ENCODE measurements at regions not wholly inside any gene's neighbourhood (a gene's known extent, or its start where the extent isn't known, plus 50 kb on each side); places are given as distances from the start of the nearest gene placed in this dataset.

- no peak for FAIRE-seq
- peaks cover 15% of the 10 kb centered on the region for H3K4me1 Mint-ChIP-seq (ENCODE audit: low read depth, unreplicated experiment)
- peak overlapping the region; percentile 97 for H3K27ac Mint-ChIP-seq (ENCODE audit: unreplicated experiment)
Measured at GRCh38 chr4:27463816-27464215, 603.2 kb downstream of the STIM2 start.

GRCh38 chr4:27467351-27467750 lies 606.7 kb downstream of the STIM2 start:
- Mint-ChIP-seq H3K4me3 (ENCODE audit: unreplicated experiment) (no peak overlapping the region), H3K4me1 (ENCODE audit: low read depth, unreplicated experiment) (peaks cover 13% of the 10 kb centered on the region)
- H2AFZ ChIP-seq (ENCODE audit: low read depth, low read length): no peak overlapping the region

More at GRCh38 chr4:27463816-27464215, 603.2 kb downstream of the STIM2 start:
- Histone ChIP-seq H3K9me3 (ENCODE audit: insufficient read depth, low read depth, low read length) (no peaks in the 10 kb centered on the region), H3K4me2 (ENCODE audit: low read length) (peak overlapping the region; percentile 66), H3K4me1 (ENCODE audit: insufficient read depth, low read length) (no peaks in the 10 kb centered on the region), H2AFZ (ENCODE audit: low read depth, low read length) (peak overlapping the region; percentile 19), H3K9ac (ENCODE audit: low read length) (peak overlapping the region; percentile 27), H3K27me3 (ENCODE audit: insufficient read depth, low read length) (no peaks in the 10 kb centered on the region), H3K79me2 (ENCODE audit: insufficient read depth, low read length) (no peaks in the 10 kb centered on the region), H3K27ac (ENCODE audit: low read depth, low read length) (peak overlapping the region; percentile 58), H4K20me1 (ENCODE audit: insufficient read depth, low read length) (no peaks in the 10 kb centered on the region), H3K36me3 (ENCODE audit: insufficient read depth, low read length) (no peaks in the 10 kb centered on the region), H3K4me3 (ENCODE audit: insufficient read depth, low read depth, low read length) (no peak overlapping the region)
- peak; percentile 79 for DNase-seq (ENCODE audit: low read depth)
- Mint-ChIP-seq H3K27me3 (ENCODE audit: low read depth, unreplicated experiment) (no peaks in the 10 kb centered on the region), H3K4me3 (ENCODE audit: unreplicated experiment) (no peak overlapping the region), H3K9me3 (ENCODE audit: unreplicated experiment) (peaks cover 1% of the 10 kb centered on the region), H3K36me3 (ENCODE audit: low read depth, unreplicated experiment) (no peaks in the 10 kb centered on the region)
- TF ChIP-seq CTCF (IDR thresholded peaks at IDR 0.05; ENCODE audit: insufficient read depth, low read depth, low read length): no peak
- no peak for TF ChIP-seq EZH2 (IDR thresholded peaks at IDR 0.05; ENCODE audit: insufficient read depth, low read length)

More at GRCh38 chr4:27467351-27467750, 606.7 kb downstream of the STIM2 start:
- Mint-ChIP-seq H3K27ac (ENCODE audit: unreplicated experiment) (no peak overlapping the region), H3K27me3 (ENCODE audit: low read depth, unreplicated experiment) (no peaks in the 10 kb centered on the region), H3K36me3 (ENCODE audit: low read depth, unreplicated experiment) (no peaks in the 10 kb centered on the region), H3K9me3 (ENCODE audit: unreplicated experiment) (peaks cover 1% of the 10 kb centered on the region)
- H3K4me3 ChIP-seq (ENCODE audit: insufficient read depth, low read depth, low read length): no peak overlapping the region
- H3K4me1 ChIP-seq (ENCODE audit: insufficient read depth, low read length): no peaks in the 10 kb centered on the region
- no peaks in the 10 kb centered on the region for H3K36me3 ChIP-seq (ENCODE audit: insufficient read depth, low read length)
- no peaks in the 10 kb centered on the region for H4K20me1 ChIP-seq (ENCODE audit: insufficient read depth, low read length)
- no peak overlapping the region for H3K4me2 ChIP-seq (ENCODE audit: low read length)
- H3K9me3 ChIP-seq (ENCODE audit: insufficient read depth, low read depth, low read length): no peaks in the 10 kb centered on the region
- no peak overlapping the region for H3K9ac ChIP-seq (ENCODE audit: low read length)
- no peak overlapping the region for H3K27ac ChIP-seq (ENCODE audit: low read depth, low read length)
- DNase-seq (ENCODE audit: low read depth) (no peak), FAIRE-seq (no peak)
- TF ChIP-seq EZH2 (IDR thresholded peaks at IDR 0.05; ENCODE audit: insufficient read depth, low read length) (no peak), CTCF (IDR thresholded peaks at IDR 0.05; ENCODE audit: insufficient read depth, low read depth, low read length) (no peak)
- H3K79me2 ChIP-seq (ENCODE audit: insufficient read depth, low read length): no peaks in the 10 kb centered on the region
- H3K27me3 ChIP-seq (ENCODE audit: insufficient read depth, low read length): no peaks in the 10 kb centered on the region

All from astrocyte (in vitro differentiated cells and primary cell).